HG03378 (cell line): ENCODE measurements at regions not wholly inside any gene's neighbourhood (a gene's known extent, or its start where the extent isn't known, plus 50 kb on each side); places are given as distances from the start of the nearest gene placed in this dataset.
"Not testable (repeated sequence)": the region's sequence is repeated elsewhere in the genome, so short reads cannot be mapped to it uniquely, and the experiment has no call there.

Source experiments
- ATAC-seq: cut with Tn5 transposase; IDR thresholded peaks from one replicate; pipeline ENCODE4 v1.9.1; 2021; ENCODE audit warnings: mild to moderate bottlenecking, moderate library complexity; ENCODE audit not compliant: unreplicated experiment

- ATAC-seq, result no peak
These were observed 58.0 kb upstream of the EFCAB3 start for GRCh38 chr17:62322313-62322712.

GRCh38 chr17:62321451-62321850 lies 58.9 kb upstream of the EFCAB3 start:
- ATAC-seq, result no peak

GRCh38 chr17:62319846-62320245 lies 60.5 kb upstream of the EFCAB3 start:
- no peak for ATAC-seq

- no peak for ATAC-seq
These were observed 71.0 kb upstream of the EFCAB3 start for GRCh38 chr17:62309396-62309795.

- no peak for ATAC-seq
These were observed 73.2 kb upstream of the EFCAB3 start for GRCh38 chr17:62307196-62307595.

- no peak for ATAC-seq
These were observed 76.9 kb upstream of the EFCAB3 start for GRCh38 chr17:62303476-62303875.

- no peak for ATAC-seq
These were observed 79.7 kb upstream of the EFCAB3 start for GRCh38 chr17:62300697-62301096.

GRCh38 chr17:62275290-62275689 lies 105.1 kb upstream of the EFCAB3 start:
- ATAC-seq, result not testable (repeated sequence)

GRCh38 chr17:62268361-62268760 lies 112.0 kb upstream of the EFCAB3 start:
- not testable (repeated sequence) for ATAC-seq

- not testable (repeated sequence) for ATAC-seq
These were observed 115.4 kb upstream of the EFCAB3 start for GRCh38 chr17:62264974-62265373.

- ATAC-seq, result not testable (repeated sequence)
These were observed 124.6 kb upstream of the EFCAB3 start for GRCh38 chr17:62255791-62256190.

GRCh38 chr17:62242076-62242475 lies 138.3 kb upstream of the EFCAB3 start:
- ATAC-seq, result not testable (repeated sequence)

- not testable (repeated sequence) for ATAC-seq
These were observed 140.8 kb upstream of the EFCAB3 start for GRCh38 chr17:62239569-62239968.

- not testable (repeated sequence) for ATAC-seq
These were observed 141.6 kb upstream of the EFCAB3 start for GRCh38 chr17:62238551-62239338.

- ATAC-seq, result not testable (repeated sequence)
These were observed 146.4 kb upstream of the EFCAB3 start for GRCh38 chr17:62233822-62234481.

- not testable (repeated sequence) for ATAC-seq
These were observed 149.1 kb upstream of the EFCAB3 start for GRCh38 chr17:62231293-62231692.

- ATAC-seq, result not testable (repeated sequence)
These were observed 153.6 kb upstream of the EFCAB3 start for GRCh38 chr17:62226610-62227240.

- ATAC-seq, result not testable (repeated sequence)
These were observed 156.8 kb upstream of the EFCAB3 start for GRCh38 chr17:62223585-62223984.

GRCh38 chr17:62219221-62219899 lies 154.3 kb upstream of the MED13 start:
- ATAC-seq, result no peak

- ATAC-seq, result no peak
These were observed 151.8 kb upstream of the MED13 start for GRCh38 chr17:62216847-62217246.

GRCh38 chr17:62215891-62216290 lies 150.8 kb upstream of the MED13 start:
- not testable (repeated sequence) for ATAC-seq
